ENCODE measurements at regions not wholly inside any gene's neighbourhood (a gene's known extent, or its start where the extent isn't known, plus 50 kb on each side); places are given as distances from the start of the nearest gene placed in this dataset.

GRCh38 chr3:11095932-11096265 is 58.4 kb upstream of the HRH1 start:
- TF ChIP-seq CTCF (IDR thresholded peaks at IDR 0.05) (no peak), POLR2A (IDR thresholded peaks at IDR 0.05) (no peak)
